ENCODE measurements at regions not wholly inside any gene's neighbourhood (a gene's known extent, or its start where the extent isn't known, plus 50 kb on each side); places are given as distances from the start of the nearest gene placed in this dataset.

- TF ChIP-seq CTCF (conservative IDR thresholded peaks at IDR 0.05; ENCODE audit: low read length), result no peak
- no peak for TF ChIP-seq EZH2phosphoT487 (IDR thresholded peaks at IDR 0.05; ENCODE audit: borderline replicate concordance)
These were observed 167.1 kb downstream of the PRL start for GRCh38 chr6:22129751-22130150.

Data from Loucy (cell line).